BJ (cell line): ENCODE measurements at regions not wholly inside any gene's neighbourhood (a gene's known extent, or its start where the extent isn't known, plus 50 kb on each side); places are given as distances from the start of the nearest gene placed in this dataset.

ENCODE experiments used
- CTCF ChIA-PET: fragments of 350-600 bp; formaldehyde crosslinking; extraction: SDS; loops from one replicate; lab custom pipeline; 2021; ENCODE audit warnings: antibody characterized with exemption, inconsistent platforms; lab: Yijun Ruan, JAX
- POLR2A ChIA-PET: fragments of 300-600 bp; sonication (Branson Sonifier 250); formaldehyde crosslinking; extraction: SDS; loops from one replicate; lab custom pipeline; 2021; ENCODE audit warnings: antibody characterized with exemption; lab: Charles Lee
- DNase-seq: peaks from one replicate; pipeline ENCODE4 v3.0.0-alpha.2; 2011; ENCODE audit warnings: low read depth
- H3K27me3 ChIP-seq: 2 replicates; pipeline ENCODE4 v1.6.0; 2011; ENCODE audit warnings: low read length; ENCODE audit not compliant: control insufficient read depth, insufficient read depth
- H3K36me3 ChIP-seq: 2 replicates; pipeline ENCODE4 v1.5.1; 2011; ENCODE audit warnings: low read length; ENCODE audit not compliant: control insufficient read depth, insufficient read depth
- H3K4me3 ChIP-seq: 2 replicates; pipeline ENCODE4 v1.5.1; 2011; ENCODE audit warnings: low read depth, mild to moderate bottlenecking, control low read depth, low read length
- TF ChIP-seq, protein P1 (sequence below): IDR thresholded peaks from 2 replicates; pipeline ENCODE4 v1.5.1; 2011; ENCODE audit warnings: low read depth, mild to moderate bottlenecking, control low read depth, inconsistent platforms, low read length, moderate library complexity; ENCODE audit not compliant: insufficient read depth

GRCh38 chr2:47655563-47655880, 84.7 kb upstream of the KCNK12 start:
- Histone ChIP-seq H3K4me3 (no peak overlapping the region), H3K27me3 (peaks cover 4% of the 10 kb centered on the region; the same call in 1 of the 2 replicates), H3K36me3 (no peaks in the 10 kb centered on the region)
- no peak for DNase-seq
- TF ChIP-seq, protein P1, sequence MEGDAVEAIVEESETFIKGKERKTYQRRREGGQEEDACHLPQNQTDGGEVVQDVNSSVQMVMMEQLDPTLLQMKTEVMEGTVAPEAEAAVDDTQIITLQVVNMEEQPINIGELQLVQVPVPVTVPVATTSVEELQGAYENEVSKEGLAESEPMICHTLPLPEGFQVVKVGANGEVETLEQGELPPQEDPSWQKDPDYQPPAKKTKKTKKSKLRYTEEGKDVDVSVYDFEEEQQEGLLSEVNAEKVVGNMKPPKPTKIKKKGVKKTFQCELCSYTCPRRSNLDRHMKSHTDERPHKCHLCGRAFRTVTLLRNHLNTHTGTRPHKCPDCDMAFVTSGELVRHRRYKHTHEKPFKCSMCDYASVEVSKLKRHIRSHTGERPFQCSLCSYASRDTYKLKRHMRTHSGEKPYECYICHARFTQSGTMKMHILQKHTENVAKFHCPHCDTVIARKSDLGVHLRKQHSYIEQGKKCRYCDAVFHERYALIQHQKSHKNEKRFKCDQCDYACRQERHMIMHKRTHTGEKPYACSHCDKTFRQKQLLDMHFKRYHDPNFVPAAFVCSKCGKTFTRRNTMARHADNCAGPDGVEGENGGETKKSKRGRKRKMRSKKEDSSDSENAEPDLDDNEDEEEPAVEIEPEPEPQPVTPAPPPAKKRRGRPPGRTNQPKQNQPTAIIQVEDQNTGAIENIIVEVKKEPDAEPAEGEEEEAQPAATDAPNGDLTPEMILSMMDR: no peak
- POLR2A ChIA-PET: no interaction called here
- CTCF ChIA-PET: interaction anchor here (2.2 kb wide), 1 partner anchor 10 kb away, joined by 4 read pairs; no protein-coding TSS in a partner anchor

DNA sequence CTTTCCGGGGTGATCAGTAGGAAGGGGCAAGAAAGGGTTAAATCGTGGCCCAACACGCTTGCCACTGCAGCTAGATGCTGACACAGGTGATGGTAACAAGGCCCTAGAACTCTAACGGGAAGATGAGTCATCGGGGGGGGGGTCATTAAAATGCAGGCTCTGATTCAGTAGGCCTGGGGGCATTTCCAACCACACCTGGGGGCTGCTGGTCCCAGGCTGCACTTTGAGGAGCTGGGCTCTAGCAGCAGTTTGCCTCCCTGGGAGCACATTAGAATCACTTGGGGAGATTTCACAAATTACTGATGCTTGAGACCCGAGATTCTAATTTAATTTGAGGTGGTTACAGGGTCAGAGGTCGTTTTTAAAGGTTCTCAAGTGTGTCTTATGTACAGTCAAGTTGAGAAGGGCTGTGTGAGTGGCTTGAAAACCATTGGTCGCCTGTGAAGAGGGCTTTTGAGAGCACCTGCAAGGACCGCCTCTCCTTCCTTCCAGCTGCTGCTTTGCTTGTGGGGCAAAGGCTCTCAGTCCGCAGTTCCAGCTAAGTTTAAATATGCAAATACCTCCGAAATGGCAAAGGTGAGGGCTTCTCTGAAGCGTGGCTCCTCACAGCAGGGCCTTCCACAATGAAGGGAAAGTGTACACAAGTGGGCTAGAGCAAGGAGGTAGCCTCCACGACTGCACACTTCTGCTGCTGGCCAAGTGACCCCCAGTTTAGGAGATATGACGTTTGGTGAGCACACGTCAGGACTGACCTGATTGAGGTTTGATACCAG, 84.2 kb upstream of the KCNK12 start:
- TF ChIP-seq, protein P1: no peak
- CTCF ChIA-PET: interaction anchor here (0.6 to 2.2 kb wide), 2 partner anchors 11 to 74 kb away, joined by 3 to 4 read pairs; no protein-coding TSS in a partner anchor
- no peak for DNase-seq
- H3K27me3 ChIP-seq: peaks cover 4% of the 10 kb centered on the region; the same call in 1 of the 2 replicates
- POLR2A ChIA-PET: no interaction called here
- no peaks in the 10 kb centered on the region for H3K36me3 ChIP-seq
- no peak overlapping the region for H3K4me3 ChIP-seq

DNA sequence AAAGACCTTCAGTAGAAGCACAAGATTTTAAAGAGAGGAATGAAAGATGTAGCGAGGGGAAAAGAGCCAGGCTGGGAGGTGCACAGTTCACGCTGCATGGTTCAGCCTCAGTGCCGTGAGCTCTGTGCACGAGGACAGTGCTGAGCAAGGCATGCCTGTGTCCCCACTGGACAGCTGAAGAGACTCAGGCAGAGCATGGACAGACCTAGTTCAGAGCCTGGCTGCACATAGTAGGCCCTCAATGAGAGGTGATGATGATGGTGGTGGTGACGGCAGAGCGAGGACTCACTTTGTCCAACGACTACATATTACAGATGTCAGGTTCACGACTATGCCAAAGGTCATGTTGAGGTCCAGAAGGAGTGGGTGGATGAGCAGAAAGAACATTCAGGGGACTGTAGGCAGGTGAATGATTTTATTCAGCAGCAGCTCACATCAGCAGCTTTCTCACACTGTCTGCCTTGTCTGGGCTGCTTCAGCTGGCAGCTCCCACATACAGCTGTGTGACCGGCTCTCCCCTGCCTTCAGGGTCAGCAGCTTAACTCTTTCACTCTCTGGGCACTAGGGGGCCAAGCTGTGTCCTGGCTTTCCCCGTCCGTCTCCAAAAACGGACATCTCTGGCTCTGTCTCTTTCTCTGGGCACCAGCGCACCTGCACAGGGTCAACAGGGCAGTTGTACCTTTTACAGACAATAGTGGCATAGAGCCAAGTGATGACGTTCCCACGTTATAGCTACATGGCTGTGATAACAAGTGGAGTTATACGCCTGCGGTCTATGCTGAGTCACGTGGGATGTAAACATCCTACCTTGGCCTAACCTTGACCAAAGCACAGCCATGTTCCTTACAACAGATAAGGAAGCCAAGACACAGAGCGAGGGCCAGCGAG, 83.4 kb upstream of the KCNK12 start:
- ChIA-PET POLR2A (no interaction called here), CTCF (interaction anchor here (0.6 to 2.2 kb wide), 3 partner anchors 12 to 73 kb away, joined by 3 to 4 read pairs (median 3); no protein-coding TSS in a partner anchor)
- TF ChIP-seq, protein P1: 0 out of 2 replicates have a peak, but pooled peaks have one; percentile 13
- no peaks in the 10 kb centered on the region for H3K36me3 ChIP-seq
- no peak for DNase-seq
- H3K27me3 ChIP-seq: peaks cover 4% of the 10 kb centered on the region; the same call in 1 of the 2 replicates
- H3K4me3 ChIP-seq: no peak overlapping the region

- H3K4me3 ChIP-seq: no peak overlapping the region
- ChIA-PET CTCF (interaction anchor here (1.1 kb wide), 1 partner anchor 16 kb away, joined by 3 read pairs; no protein-coding TSS in a partner anchor), POLR2A (no interaction called here)
- H3K27me3 ChIP-seq: peaks cover 4% of the 10 kb centered on the region
- H3K36me3 ChIP-seq: no peaks in the 10 kb centered on the region
- TF ChIP-seq, protein P1: no peak
- no peak for DNase-seq
Observed at GRCh38 chr2:47653036-47653435, 82.3 kb upstream of the KCNK12 start.

DNA sequence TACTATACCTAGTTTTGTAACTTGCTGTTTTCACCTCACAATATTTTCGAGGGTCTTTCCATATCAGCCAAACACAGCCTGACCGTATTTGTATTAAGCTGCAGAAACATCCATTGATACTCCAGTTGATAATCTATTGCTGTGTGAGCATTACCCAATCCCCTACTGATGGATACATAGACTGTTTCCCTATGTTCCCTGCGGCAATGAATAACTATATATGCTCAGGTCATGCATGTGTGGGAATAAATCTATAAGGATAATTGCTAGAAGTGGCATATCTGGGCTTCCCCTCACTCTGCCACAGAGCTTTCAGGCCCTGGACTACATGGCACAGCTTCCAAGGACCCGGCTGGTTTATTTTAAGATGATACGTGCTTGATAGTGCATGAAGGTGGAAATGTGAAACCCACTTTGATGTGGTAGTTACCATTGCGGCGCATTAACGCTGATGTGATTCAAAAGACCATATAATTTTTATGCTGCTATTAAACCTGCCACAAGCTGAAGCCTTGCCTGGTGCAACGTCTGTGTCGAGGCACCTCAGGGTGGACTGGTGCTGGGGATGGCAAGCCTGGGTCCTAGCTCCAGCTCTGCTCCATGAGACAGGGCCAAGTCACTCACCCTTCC, 81.4 kb upstream of the KCNK12 start:
- H3K4me3 ChIP-seq: no peak overlapping the region
- DNase-seq: no peak
- H3K27me3 ChIP-seq: peaks cover 4% of the 10 kb centered on the region
- H3K36me3 ChIP-seq: no peaks in the 10 kb centered on the region
- ChIA-PET CTCF (no interaction called here), POLR2A (no interaction called here)
- TF ChIP-seq, protein P1: no peak
